Lower leg skin (tissue), 4 donors: ENCODE measurements at regions not wholly inside any gene's neighbourhood (a gene's known extent, or its start where the extent isn't known, plus 50 kb on each side); places are given as distances from the start of the nearest gene placed in this dataset.
"Not testable (repeated sequence)": the region's sequence is repeated elsewhere in the genome, so short reads cannot be mapped to it uniquely, and the experiment has no call there.

ENCODE experiments used
- DNase-seq, 2 donors: peaks; one replicate each; pipeline ENCODE4 v3.0.0-alpha.2; 2019; ENCODE audit warnings: low spot score in 2 of 2
- H3K4me3 ChIP-seq: fragments of 200-600 bp; sonication (generic); 2 replicates; pipeline ENCODE4 v1.5.1; 2017; ENCODE audit warnings: mild to moderate bottlenecking, low read depth; ENCODE audit not compliant: poor library complexity, severe bottlenecking
- POLR2A ChIP-seq, 2 donors: fragments of 450-650 bp; IDR thresholded peaks; one replicate each; pipeline ENCODE4 v1.6.1; 2016 to 2017; ENCODE audit warnings: antibody characterized with exemption in 2 of 2, mild to moderate bottlenecking in 1 of 2, moderate library complexity in 1 of 2
- WGBS, 2 donors: methylation state at CpG; one replicate each; pipeline ENCODE4 v1.1.5; 2018; 5-methylcytosine and 5-hydroxymethylcytosine counted together
- intact Hi-C: fragments of 100-400 bp; cut with DNase I; formaldehyde crosslinking; loops from one replicate; pipeline ENCODE4 v1.15.0; 2023; ENCODE audit warnings: low total_unique reads
- TF ChIP-seq, protein P1 (sequence below), 3 donors: fragments of 450-650 bp; IDR thresholded peaks; one replicate each; pipeline ENCODE4 v1.5.1; 2016; ENCODE audit warnings: antibody characterized with exemption in 3 of 3, mild to moderate bottlenecking in 3 of 3, moderate library complexity in 2 of 3

DNA sequence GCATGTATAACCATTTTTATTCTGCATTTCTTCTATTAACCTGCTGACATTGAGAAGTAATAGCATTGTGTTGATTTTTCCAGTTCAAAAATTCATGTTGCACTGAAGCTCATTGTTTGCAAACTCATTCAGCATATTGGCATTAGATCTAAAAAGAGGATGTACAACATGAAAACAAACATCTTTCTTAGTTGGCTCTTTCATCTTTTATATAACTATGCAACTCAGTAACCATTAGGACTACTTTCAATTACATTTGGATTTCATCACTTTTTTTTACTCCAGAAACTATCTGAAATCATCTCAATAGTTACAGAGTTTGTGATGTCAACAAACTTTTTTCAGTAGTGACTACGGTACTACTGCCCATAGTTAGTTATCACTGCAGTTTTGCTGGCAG is 346.0 kb upstream of the EPHA5 start:
- TF ChIP-seq, protein P1, sequence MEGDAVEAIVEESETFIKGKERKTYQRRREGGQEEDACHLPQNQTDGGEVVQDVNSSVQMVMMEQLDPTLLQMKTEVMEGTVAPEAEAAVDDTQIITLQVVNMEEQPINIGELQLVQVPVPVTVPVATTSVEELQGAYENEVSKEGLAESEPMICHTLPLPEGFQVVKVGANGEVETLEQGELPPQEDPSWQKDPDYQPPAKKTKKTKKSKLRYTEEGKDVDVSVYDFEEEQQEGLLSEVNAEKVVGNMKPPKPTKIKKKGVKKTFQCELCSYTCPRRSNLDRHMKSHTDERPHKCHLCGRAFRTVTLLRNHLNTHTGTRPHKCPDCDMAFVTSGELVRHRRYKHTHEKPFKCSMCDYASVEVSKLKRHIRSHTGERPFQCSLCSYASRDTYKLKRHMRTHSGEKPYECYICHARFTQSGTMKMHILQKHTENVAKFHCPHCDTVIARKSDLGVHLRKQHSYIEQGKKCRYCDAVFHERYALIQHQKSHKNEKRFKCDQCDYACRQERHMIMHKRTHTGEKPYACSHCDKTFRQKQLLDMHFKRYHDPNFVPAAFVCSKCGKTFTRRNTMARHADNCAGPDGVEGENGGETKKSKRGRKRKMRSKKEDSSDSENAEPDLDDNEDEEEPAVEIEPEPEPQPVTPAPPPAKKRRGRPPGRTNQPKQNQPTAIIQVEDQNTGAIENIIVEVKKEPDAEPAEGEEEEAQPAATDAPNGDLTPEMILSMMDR (IDR thresholded peaks at IDR 0.05), result no peak
- no peak for TF ChIP-seq POLR2A (IDR thresholded peaks at IDR 0.05)
- intact Hi-C loops, result no loop called here
- H3K4me3 ChIP-seq, result no peak overlapping the region
- no peak for DNase-seq
- WGBS, 2 donors, result 65 to 69% methylated on average over 1 of the region's 1 CpG

DNA sequence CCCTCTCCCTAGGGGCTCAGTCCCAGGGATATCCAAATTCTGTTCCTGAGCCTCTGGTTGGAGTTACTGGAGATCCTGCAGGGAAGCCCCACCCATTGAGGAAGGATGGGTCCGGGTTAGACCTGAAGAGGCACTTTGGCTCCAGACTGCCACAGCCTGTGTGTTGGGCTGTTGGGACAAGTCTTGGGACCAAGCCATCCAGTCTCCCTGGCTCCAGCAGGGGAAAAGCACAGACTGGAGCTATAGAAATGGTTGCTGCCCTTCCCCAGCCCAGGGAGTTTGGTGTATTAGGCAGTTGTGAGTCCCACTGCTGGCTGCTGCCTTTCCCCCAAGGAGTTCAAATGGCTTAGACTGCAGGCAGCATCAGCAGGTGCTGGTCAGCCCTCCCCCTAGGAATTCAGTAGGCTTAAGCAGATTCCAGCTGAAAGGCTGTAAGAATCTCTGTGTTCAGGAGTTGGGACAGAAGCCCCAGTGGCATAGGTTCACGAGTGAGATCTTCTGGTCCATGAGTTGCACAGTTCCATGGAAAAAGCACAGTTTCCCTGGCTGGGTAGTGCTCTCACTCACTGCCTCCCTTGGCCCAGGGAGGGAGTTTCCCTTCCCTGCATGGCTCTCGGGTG is 344.0 kb upstream of the EPHA5 start:
- 43 to 48% methylated on average over 3 of the region's 3 CpGs for WGBS, 2 donors

DNA sequence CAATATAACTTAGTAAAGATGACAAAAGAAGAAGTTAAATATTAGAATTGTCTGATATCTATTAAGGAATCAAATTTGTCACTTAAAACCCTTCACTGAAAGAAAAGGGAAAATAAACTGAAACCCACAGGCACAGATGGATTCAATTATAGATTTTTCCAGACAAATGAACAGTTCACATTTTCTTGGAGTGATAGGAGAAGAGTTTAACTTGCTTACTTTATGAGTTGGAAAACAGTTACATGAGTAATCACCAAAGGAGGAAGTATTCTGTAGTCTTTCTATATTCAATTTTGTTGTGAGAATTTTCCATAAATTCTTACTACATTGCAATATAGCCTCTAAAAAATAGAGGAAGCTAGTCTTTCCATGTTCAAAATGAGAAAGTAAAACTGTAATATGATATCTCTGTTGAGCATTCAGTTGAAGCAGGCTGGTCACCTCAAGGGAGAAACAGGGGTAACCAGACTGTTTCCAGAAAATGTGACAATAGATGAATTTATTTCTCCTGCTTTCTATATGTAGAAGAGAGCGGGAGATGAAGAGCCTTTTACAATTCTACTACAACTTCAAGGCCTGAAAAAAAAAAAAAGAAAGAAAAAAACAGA is 330.3 kb upstream of the EPHA5 start:
- TF ChIP-seq, protein P1 (IDR thresholded peaks at IDR 0.05), result no peak
- TF ChIP-seq POLR2A (IDR thresholded peaks at IDR 0.05), result no peak
- intact Hi-C loops, result no loop called here
- no peak overlapping the region for H3K4me3 ChIP-seq
- DNase-seq, result no peak
- WGBS, 2 donors, result 33 to 61% methylated on average over 1 of the region's 1 CpG

More for the DNA sequence above, 344.0 kb upstream of the EPHA5 start:
- H3K4me3 ChIP-seq, result no peak overlapping the region
- intact Hi-C loops, result no loop called here
- TF ChIP-seq, protein P1 (IDR thresholded peaks at IDR 0.05), result no peak
- TF ChIP-seq POLR2A (IDR thresholded peaks at IDR 0.05), result no peak
- no peak for DNase-seq

DNA sequence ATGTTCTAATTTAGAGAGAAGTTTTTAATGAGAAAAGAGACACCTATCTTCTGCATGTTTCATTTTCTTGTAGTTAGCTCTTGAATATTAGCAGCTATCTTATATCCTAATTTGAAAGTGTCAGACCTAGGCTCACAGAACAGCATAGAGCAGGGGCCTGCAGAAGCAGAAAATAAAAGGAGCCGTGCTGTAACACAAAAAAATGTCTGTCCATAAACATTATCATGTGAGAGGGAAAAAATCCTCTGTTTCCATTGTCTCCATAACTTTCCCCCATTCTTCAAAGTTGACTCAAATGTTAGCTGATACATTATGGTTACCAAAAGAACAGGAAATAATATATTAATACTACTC is 329.2 kb upstream of the EPHA5 start:
- TF ChIP-seq, protein P1 (IDR thresholded peaks at IDR 0.05), result no peak
- TF ChIP-seq POLR2A (IDR thresholded peaks at IDR 0.05), result no peak
- intact Hi-C loops, result no loop called here
- DNase-seq, result no peak
- WGBS, 2 donors, result 84 to 85% methylated on average over 1 of the region's 1 CpG
- no peak overlapping the region for H3K4me3 ChIP-seq

DNA sequence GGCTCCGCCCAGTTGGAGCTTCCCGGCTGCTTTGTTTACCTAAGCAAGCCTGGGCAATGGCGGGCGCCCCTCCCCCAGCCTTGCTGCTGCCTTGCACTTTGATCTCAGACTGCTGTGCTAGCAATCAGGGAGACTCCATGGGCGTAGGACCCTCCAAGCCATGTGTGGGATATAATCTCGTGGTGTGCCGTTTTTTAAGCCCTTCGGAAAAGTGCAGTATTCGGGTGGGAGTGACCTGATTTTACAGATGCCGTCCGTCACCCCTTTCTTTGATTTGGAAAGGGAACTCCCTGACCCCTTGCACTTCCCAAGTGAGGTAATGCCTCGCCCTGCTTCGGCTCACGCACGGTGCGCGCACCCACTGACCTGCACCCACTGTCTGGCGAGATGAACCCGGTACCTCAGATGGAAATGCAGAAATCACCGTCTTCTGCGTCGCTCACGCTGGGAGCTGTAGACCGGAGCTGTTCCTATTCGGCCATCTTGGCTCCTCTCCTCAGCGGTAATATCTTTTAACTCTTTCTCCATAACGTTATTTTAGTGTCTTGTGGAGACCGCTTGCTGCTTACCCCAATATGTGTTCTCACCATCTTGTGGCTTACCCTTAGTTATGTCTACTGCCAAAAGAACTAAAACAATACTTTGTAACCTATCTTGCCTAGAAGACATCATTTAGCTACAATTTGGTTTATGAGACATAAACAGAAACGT is 328.7 kb upstream of the EPHA5 start:
- H3K4me3 ChIP-seq, intact Hi-C loops, DNase-seq: not testable (repeated sequence)
- WGBS, 2 donors, result 91 to 92% methylated on average over 25 to 27 of the region's 29 CpGs

DNA sequence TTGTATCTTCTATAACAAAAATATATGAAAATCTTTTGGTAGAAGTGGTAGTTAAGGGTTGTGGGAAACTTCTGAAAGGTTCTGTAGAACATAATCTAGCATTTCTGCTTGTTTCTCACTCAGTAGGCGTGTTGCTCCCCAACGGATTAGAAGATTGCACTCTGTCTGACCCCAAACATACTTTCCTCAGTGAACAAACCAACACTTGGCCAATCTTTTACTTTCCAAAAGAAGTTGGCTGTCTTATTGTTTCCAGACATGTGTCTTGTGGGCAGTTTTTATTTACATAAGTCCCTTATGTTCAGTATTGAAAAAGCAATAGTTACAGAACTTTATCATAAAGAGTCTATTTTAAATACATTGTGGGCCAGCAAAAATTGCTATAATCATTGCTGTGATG is 312.8 kb upstream of the EPHA5 start:
- intact Hi-C loops, result no loop called here
- 57 to 65% methylated on average over 2 of the region's 2 CpGs for WGBS, 2 donors
- H3K4me3 ChIP-seq, result no peak overlapping the region
- TF ChIP-seq, protein P1 (IDR thresholded peaks at IDR 0.05), result no peak
- TF ChIP-seq POLR2A (IDR thresholded peaks at IDR 0.05), result no peak
- DNase-seq, result no peak
